GM19240 (cell line): ENCODE measurements at regions not wholly inside any gene's neighbourhood (a gene's known extent, or its start where the extent isn't known, plus 50 kb on each side); places are given as distances from the start of the nearest gene placed in this dataset.
"Not testable (repeated sequence)": the region's sequence is repeated elsewhere in the genome, so short reads cannot be mapped to it uniquely, and the experiment has no call there.

ENCODE experiments used
- DNase-seq: peaks from one replicate; pipeline ENCODE4 v3.0.0; 2011; ENCODE audit warnings: low spot score; ENCODE audit not compliant: insufficient read length

GRCh38 chr5:42950116-42950455, 90.0 kb downstream of the ANXA2R start:
- no peak for DNase-seq

GRCh38 chr5:42949348-42950115, 90.6 kb downstream of the ANXA2R start:
- DNase-seq = peak; percentile 59

GRCh38 chr5:42948961-42949347, 91.2 kb downstream of the ANXA2R start:
- no peak for DNase-seq

DNA sequence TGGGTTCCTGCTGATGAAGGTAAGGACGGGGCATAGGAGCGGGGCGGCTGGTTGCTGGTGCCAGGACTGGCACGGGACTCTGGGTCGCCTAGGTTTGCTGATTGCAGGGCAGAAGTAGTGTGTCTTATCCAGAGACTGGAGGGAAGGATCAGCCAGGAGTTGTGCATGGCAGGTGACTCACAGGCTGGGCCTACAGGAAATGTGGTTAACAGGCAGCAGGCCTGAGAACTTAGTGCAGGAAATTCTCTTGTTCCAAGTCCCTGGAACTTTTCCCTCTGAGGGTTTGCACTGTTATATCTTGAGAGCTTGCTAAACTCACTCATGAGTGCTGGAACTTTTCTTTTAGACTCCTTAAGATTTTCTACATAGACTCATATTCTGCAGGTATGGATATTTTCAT, 95.1 kb downstream of the ANXA2R start:
- no peak for DNase-seq

DNA sequence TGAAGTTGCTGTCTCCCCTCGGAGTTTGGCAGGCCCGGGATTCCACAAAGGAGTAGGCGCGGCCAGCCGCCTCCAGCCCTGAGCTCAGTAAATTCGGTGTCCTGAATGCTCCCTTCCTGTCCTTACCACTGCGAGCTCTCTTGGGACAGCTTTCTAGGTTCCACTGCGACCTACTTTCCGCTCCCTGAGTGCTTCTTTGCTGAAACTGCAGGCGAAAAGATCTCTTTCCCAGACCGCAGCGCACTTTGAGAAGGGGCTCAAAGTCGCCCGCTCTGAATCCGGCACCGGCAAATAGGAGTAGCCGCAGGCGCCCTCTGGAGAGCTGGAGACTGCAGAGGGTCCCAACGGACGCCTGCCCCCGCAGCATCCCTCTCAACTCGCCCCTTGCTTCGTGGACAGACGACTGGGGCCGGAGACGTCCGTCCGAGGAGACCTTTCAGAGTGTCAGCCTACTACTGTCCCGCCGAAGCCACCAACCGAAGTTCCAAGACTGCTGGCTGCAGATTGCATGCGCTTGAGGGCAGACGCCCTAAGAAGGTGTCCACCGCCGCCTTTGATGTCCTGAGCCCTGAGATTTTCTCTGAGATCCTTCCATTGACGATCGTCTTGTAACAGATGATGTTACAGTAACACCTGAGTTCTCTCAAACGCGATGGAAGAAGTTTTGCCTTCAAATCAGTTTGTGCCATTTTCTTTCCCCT, 96.0 kb downstream of the ANXA2R start:
- no peak for DNase-seq

GRCh38 chr5:42940853-42941252, 99.3 kb downstream of the ANXA2R start:
- DNase-seq = no peak

GRCh38 chr5:42932011-42932410, 108.1 kb downstream of the ANXA2R start:
- DNase-seq = not testable (repeated sequence)

GRCh38 chr5:42931451-42931850, 108.7 kb downstream of the ANXA2R start:
- not testable (repeated sequence) for DNase-seq

DNA sequence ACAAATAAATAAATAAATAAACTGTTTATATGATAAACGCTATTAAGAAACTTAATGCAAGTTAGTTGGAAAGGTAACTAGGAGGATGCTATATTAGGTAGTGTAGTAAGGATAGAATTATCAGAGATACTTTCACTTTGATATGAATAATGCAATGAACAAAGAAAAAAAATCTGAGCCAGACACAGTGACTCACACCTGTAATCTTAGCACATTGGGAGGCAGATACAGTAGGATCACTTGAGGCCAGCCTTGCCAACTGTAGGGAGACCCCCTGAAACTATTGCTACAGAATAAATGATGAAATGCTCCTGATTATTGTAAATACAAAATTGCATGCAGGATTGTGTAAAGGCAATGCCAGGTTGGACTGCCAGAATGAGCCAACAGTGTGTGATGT, 109.2 kb downstream of the ANXA2R start:
- DNase-seq = no peak

- DNase-seq = no peak
Measured at GRCh38 chr5:42929871-42930270, 110.2 kb downstream of the ANXA2R start.

DNA sequence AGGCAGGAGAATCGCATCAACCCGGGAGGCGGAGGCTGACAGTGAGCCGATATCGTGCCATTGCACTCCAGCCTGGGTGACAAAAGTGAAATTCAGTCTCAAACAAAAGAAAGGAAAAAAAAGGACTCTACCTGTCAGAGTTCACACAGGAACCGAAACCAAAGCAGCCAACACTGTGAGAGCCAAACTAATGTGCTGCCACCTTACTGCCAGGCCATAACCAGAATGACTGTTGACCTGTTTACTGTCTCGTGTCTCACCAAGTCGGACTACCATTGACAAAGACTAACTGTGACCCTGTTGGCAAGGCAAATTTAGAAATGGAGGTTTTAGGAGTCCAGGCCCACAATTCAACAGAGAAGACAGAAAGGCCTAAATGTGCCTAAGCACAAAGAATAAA, 112.4 kb downstream of the ANXA2R start:
- DNase-seq = no peak

DNA sequence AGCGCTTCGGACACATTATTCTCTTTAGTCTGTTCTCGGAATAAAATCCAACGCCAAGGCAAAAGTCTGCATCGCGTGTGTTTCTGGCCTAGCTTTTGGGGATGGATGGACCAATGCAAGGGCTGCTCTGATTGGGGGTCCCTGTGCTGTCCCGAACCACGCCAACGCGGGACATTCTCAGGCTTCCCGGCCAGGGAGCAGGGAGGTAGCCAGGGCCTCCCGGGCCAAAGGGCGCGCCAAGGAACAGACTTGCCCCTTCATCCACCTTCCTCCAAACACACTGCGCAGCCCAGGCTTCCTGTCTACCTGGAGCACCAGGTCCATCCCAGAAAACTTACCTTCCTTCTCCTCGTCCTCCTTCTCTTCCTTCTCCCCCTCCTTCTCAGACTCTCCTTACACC, 113.0 kb upstream of the SELENOP start:
- DNase-seq = no peak

GRCh38 chr5:42924226-42924625, 112.5 kb upstream of the SELENOP start:
- DNase-seq = no peak

DNA sequence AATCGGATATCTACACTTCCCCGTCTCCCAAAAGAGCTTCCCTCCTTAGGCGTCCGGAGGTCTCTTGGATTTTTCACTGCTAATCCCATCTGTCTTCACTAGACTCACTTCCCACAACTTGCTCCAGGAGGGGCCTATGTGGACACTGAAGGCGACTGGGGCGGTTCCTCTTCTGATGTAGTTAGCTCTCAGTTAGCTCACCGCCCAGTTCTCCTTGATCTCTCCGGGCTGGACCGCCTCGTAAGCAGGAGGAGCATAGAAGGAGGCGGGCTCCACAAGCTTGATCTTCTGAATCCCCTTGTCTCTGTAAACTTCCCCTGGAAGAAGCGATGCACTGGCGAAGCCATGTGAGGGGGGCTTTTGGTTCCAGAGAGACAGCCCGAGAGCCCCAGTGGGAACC, 112.0 kb upstream of the SELENOP start:
- no peak for DNase-seq

DNA sequence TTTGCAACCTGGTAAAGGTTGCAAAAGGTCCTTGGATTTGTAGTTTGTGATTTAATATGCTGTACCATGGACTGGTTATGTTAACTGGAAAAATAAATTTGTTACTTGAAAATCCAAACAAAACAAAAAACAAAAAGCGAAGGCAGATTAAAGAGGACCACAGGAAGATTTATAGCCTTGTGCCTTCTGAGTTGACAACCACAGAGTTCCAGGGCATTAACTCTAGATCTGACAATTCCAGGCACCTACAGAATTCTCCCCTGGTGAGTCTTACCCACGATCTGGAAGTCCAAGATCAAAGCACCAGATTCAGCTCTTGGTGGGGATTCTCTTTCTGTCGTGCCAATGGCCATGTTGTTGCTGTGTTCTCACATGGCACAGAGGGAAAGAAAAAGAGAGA, 107.9 kb upstream of the SELENOP start:
- no peak for DNase-seq

DNA sequence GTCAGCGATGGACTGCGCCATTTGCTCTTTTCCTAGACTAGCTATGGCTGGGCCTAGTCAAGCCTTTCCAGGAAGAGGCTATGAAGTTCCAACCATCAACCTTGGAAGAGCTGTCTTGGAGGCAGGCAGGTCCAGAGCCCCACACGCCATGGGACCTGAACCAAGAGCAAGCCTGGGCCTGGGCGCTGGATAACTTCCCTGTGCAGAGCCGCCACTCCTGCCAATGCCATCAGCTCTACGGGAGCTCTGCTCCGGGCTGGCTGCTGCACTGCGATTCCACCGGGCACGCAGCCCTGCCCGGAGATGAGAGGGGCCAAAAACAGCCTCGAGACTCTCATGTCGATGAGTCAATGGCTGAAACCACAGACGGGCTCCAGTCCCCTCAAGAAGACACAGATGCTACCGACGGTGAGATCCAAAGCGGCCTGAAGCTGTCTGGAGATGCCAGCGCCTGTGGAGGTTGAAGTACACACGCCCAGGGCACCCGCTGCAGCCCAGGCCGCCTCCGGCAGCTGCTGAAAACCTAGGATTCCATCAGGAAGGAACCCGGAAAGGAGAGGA, 103.7 kb upstream of the SELENOP start:
- DNase-seq = no peak

- DNase-seq = no peak
Measured at GRCh38 chr5:42912184-42912798, 100.6 kb upstream of the SELENOP start.

GRCh38 chr5:42908509-42909488, 97.1 kb upstream of the SELENOP start:
- peak; percentile 79 for DNase-seq

DNA sequence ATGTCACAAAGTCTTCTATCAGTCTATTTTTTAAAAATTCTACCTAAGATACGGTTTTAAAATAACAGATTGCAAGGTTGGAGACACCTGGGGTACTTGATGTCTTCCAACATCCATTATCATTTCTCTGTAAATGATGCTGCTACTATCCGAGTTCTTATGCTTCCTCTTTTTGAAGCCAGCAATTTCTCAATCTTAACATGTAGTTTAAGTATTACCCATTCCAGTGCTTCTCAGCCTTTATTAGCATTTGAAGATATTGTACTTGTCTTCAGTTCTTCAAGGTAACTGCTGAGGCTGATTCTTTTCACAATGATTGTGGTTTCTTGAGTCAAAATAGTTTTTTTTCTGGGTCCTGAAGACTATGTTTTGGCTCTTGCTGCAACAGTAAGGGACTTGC, 96.4 kb upstream of the SELENOP start:
- no peak for DNase-seq

GRCh38 chr5:42905827-42906226, 94.1 kb upstream of the SELENOP start:
- no peak for DNase-seq

DNA sequence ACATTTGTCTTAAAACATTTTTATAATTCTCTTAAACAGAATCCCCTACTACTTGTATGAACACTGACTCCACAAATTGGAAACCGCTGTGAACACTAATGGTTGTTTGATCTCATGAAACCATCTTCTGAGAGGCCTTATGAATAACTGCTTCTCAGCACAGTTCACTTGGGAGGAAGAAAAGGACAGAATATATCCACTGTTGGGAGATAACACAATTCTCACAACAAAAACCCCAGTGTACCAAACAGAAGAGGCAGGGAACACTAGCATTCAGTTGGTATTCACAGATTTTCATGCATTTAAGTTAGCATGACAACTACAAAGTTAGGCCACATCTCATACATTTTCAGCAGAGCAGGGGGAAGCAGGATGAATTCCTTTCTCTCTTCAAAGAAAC, 89.0 kb upstream of the SELENOP start:
- DNase-seq = no peak
